Amniotic epithelial cell (primary cell): ENCODE measurements at regions not wholly inside any gene's neighbourhood (a gene's known extent, or its start where the extent isn't known, plus 50 kb on each side); places are given as distances from the start of the nearest gene placed in this dataset.
A peak's percentile ranks its signal among the peaks of the same experiment; 100 is the strongest.

Experiments used
- DNase-seq: peaks from one replicate; pipeline ENCODE4 v3.0.0-alpha.2; 2010; ENCODE audit warnings: low read depth

- DNase-seq = peak; percentile 19
These were observed 201.1 kb upstream of the ADAMTS9 start for GRCh38 chr3:64888840-64889392.

DNA sequence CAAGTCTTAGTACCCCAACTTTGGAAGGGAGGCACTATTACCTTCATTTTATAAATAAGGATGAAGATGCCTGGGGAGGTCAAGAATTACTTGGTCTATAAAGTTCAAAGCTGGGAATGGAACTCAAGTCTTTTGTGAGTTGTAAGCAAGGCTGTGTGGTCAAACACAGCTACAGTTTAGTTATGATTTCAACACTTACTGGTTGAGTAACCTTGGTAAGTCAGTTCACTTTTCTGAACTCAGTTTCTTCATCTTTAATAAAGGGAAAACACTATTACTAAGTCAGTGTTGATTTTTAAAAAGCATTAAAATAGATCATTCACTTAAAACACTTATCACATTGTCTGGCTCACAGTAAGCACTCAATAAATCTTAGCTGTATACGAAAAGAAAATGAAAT, 200.4 kb upstream of the ADAMTS9 start:
- peak; percentile 83 for DNase-seq

GRCh38 chr3:64885055-64885454, 197.3 kb upstream of the ADAMTS9 start:
- DNase-seq = no peak

DNA sequence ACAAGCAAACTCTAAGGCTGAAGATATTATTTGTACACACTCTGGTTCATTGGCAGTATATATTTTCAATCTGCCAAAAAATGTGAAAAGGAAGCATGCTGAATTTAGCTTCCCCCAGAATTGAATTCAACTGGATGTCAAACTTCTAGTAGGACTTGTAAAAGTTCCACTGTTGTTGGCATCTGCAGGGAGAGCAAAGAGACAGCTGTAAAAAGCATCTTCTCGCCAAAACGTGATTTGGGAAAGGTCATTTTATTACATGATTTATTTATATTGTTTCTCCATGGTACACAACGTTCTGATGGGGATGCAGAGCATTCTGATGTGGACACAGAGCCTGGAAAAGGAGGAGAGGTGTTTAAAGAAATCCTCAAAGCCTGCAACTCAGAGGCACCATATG, 196.7 kb upstream of the ADAMTS9 start:
- DNase-seq = no peak

GRCh38 chr3:64880916-64881315, 193.1 kb upstream of the ADAMTS9 start:
- peak; percentile 27 for DNase-seq

DNA sequence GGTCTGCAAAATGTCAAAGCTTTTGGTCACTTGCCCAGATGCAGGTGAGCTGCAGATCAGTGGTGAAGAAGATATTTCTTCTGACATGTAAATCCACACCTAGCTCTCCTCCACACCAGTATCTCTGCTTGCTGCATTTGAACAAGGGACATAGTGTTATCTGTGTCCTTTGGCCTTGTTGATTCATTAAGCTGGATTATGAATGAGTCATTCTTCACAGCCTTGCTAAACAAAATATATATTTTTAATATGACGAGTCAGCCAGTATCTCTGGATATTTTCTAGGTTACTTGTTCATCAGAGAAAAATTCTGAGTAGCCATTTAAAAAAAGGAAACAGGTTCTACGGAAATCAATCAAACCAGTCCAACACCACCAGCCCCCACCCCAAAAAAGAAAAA, 190.6 kb upstream of the ADAMTS9 start:
- DNase-seq = peak; percentile 86

- peak; percentile 34 for DNase-seq
These were observed 185.6 kb upstream of the ADAMTS9 start for GRCh38 chr3:64873400-64873799.

DNA sequence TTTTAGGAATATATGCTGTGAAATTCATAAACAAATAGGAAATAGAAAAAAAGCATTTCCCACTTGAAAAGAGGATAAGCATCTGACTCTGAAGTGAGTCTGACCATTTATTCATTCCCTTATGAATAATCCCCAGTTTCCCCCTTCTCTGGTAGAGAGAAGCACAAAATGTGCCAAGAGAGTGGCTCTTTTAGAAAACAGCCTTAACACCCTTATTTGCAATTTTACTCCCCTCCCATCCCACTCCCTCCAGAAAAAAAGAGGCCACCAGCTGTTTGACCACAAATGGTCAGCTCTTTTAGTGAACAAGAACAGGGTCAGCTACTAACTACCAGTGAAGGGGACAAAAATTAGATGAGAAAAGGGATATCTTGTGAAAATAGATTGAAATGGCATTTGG, 184.5 kb upstream of the ADAMTS9 start:
- DNase-seq = no peak

GRCh38 chr3:64871834-64872249, 184.0 kb upstream of the ADAMTS9 start:
- DNase-seq = no peak

DNA sequence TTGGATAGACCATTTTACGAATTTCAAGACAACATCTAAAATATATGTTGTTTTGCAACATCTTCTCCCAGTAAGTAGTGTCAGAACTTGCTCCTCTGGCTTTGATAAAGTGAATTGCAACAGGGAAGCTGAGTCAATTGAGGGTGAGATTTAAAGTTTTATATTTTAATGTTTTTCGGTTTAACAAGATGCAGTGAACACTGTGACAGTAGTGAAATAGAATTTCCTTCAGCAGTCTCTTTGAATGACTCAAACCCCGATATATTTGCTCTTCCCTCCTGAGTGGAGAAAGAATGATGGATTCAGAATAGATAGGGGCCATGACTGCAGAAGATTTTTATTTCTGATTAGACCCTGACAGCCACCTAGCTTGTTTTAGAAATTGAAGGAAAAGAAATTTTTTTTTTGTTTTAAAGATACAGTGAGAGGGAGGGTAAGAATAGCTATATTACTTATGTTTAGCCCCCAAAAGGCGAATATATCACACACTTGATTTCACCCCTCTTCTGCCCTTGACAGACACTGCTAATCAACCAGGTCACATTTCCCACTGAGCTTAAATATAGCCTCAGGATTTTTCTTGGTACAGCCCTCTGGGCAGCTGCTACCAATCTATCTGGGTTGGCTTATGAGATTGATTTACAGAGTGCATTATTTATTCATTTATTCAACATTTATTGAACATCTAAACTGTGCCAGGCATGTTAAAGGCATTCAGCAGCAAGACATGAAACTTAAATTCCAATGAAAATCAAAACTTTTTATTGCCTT, 183.3 kb upstream of the ADAMTS9 start:
- peak; percentile 77 for DNase-seq

- DNase-seq = no peak
These were observed 179.4 kb upstream of the ADAMTS9 start for GRCh38 chr3:64867224-64867623.

DNA sequence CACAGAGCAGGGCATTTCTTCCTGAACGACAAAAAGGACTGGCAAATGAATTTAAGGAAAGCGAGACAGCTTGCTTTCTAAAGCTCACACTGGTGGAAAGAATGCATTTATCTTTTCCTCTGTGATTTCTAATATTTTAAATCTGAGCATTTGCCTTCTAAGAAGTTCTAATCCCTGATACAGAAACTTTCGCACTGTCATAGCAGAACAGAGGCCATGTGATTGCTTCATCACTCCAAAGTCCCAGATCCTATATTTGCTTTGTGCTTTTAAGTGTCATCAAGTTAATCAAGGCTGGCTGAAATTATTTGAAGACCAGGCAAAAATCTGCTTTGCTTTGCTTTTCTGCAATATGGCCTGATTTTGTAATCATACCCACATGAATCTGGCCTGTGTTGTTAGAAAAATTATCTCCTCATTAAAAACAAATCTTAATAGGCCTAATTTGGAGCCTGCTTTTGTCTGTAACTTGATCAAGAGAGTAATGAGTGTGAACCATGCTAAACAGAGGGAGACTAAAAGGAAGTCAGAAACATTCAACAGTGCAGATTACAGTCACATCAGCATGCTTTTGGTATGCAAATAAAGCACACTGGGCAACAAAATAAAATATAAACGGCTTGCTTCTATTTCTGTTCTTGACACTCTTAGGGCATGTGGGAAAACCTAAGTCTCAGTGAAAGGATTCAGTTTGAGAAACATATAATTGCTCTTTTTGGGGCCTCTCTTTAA, 178.2 kb upstream of the ADAMTS9 start:
- DNase-seq = no peak

DNA sequence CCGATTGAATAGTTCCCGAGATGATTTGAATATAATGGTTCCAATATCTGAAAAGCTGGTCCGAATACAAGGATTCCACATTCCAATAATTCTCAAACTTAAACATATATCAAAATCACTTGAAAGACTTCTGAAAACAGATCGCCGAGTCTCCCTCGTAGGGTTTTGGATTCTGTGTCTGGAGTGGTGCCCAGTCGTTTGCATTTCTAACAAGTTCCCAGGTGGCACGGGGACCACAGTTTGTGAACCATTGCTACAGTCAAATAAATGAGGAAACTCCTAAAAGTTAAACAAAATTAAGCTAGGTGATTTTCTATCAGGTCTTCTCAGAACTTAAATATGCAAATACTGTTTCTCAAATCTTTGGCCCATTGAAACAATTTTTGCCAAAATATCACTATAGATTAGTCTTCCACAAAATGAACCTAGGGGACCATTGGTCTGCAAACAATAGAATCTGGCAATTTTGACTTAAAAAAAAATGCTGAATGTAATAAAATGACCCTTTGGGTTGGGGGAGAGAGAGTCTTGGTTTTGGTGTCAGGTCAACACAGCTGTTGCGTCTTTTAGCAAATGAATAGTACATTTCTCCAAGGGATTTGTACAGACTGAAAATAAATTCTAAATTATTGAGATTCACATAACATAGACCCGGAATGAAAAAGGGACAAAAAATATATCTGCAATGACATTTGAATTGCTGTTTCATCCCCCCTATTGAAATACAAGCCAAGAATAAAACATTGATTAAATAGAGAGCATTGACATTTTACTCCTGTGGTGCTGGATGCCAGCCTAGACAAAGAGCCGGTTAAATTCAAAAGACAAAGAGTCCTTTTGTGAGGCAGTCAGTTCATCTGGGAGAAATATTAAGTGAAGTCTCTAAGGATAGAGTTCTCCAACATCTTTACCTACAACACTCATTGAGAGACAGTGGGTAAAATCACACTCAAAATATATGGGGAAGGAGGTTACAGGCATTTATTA, 175.7 kb upstream of the ADAMTS9 start:
- no peak for DNase-seq

GRCh38 chr3:64861684-64862083, 173.9 kb upstream of the ADAMTS9 start:
- peak; percentile 67 for DNase-seq

DNA sequence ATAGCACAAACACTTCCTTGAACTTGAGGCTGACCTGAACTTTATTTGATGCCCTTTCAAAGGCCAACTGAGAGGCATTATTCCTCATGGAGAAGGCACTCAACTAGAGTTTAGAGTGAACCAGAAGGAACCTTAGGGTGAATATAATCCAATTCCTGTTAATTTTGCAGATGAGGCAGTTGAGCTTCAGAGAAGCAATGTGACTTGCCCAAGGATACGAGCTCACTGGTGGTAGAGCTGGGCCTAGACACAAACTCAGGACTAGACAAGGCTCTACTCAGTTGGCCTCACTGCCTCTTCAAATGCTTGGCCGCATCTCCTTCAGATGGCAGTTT, 172.7 kb upstream of the ADAMTS9 start:
- DNase-seq = no peak

DNA sequence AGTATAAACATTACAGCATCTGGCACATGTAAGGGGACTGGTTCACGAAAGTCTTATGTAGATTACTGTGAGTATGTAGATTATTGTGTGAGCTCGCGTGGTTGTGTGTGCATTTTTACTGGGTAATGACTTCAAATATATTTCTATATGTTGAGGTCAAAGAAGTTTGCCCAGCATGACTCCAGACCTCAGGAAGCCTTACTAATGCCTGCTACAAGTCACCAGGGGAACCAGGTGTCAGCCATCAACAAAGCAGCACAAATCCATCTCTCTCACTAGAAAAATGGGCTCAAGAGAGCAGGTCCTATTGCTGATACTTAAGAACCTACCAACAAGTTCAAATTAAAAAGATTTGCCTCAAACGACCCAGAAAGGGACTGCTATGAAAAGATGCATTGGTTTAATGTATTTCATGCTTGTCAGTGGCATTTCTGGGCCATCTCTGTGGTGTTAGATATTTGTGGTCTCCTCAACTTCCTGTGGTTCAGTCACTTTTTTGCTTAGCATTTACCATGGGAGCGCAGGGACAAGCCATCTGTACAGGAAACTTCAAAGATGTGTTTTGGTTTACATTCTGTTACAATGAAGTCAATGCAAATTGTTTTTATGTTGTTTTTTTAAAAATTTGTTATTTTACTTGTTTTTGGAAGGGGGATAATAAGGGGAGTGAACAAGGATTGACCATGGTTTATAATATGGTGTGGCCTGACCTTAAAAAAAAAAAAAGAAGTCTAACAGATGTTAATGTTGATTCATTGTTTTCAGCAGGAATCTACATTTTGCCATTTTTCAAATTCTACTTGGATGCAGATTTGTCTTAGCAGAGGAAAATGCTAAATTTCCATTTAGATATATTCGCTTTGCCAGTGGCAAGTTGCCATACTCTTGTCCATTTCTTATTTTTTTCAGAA, 172.1 kb upstream of the ADAMTS9 start:
- peak; percentile 29 for DNase-seq

DNA sequence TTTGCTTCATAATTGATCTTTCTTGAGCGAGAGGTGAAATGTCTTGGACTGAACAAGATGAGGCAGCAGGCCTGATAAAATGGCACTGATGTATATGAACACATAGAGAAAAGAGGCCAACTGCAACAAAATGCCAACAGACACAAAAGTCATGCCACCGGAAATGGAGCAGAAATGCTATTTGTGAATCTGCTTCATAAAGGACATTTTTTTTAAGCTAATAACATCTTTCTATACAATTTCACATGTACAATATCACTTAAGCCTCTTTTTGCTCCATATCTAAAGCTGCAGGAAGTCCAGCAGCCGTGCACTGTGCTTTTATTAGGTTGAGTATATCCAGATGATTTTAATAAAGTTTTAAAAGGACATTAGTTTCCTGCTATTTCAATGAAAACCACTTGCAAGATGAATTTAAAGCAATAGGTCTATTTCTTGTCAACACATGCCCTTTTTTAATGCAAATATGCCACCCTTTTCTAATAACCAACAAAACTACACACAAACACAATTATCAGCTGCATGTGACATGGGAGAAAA, 169.2 kb upstream of the ADAMTS9 start:
- no peak for DNase-seq

- no peak for DNase-seq
These were observed 168.3 kb upstream of the ADAMTS9 start for GRCh38 chr3:64856106-64856505.

DNA sequence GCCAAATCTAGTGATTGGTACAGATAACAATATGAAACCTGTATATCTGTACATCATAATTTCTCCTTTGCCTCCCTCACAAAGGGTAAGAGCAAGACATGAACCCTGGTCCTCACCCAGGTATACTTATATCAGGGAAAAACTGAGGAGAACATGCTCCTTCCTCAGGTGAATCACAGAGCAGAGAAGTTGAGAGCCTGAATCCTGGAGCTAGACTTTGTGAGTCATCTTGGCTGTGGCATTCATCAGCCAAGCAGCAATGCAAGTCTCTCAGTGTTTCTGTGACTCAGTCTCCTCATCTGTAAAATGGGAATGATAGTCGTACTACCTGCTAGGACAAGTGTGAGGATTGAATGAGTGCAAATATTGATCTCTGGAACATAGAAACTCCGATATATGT, 165.7 kb upstream of the ADAMTS9 start:
- no peak for DNase-seq

DNA sequence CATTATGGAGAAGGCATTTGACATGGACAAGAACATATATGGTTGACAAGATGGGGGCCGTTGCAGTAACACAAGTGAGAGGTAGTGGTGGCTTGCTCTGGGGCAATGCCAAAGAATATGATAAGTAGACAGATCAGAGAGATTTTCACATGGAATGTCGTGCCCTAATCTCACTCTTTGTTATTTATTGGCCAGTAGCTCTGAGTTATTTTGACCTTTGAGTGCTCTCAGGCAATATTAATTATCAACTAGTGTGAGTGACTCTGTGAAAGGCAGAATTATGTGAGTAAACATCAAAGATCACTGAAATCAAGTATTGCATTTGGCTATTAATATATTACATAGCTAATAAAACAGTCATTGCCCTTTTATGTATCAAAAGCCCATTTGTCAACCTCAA, 164.9 kb upstream of the ADAMTS9 start:
- no peak for DNase-seq

GRCh38 chr3:64848822-64849221, 161.0 kb upstream of the ADAMTS9 start:
- DNase-seq = peak; percentile 85
